NB4 (cell line): ENCODE measurements at regions not wholly inside any gene's neighbourhood (a gene's known extent, or its start where the extent isn't known, plus 50 kb on each side); places are given as distances from the start of the nearest gene placed in this dataset.

ENCODE experiments used
- DNase-seq: peaks from one replicate; pipeline ENCODE4 v3.0.0; 2010; ENCODE audit warnings: low read depth
- H3K4me3 ChIP-seq: one replicate; pipeline ENCODE4 v1.5.1; 2011; ENCODE audit warnings: mild to moderate bottlenecking, low read depth, low read length, moderate library complexity
- CTCF ChIP-seq: IDR thresholded peaks from one replicate; pipeline ENCODE4 v1.5.1; 2012; ENCODE audit warnings: low read depth, low read length
- MYC ChIP-seq: IDR thresholded peaks from 2 replicates; pipeline ENCODE4 v1.6.1; 2011; ENCODE audit warnings: low read depth, low read length
- POLR2A ChIP-seq: IDR thresholded peaks from 2 replicates; pipeline ENCODE4 v1.6.1; 2011; ENCODE audit warnings: mild to moderate bottlenecking; ENCODE audit not compliant: insufficient read length; ENCODE audit errors: extremely low read depth
- TF ChIP-seq, protein P1 (sequence below): IDR thresholded peaks from 2 replicates; pipeline ENCODE4 v1.6.1; 2011; ENCODE audit warnings: low read depth, low read length

DNA sequence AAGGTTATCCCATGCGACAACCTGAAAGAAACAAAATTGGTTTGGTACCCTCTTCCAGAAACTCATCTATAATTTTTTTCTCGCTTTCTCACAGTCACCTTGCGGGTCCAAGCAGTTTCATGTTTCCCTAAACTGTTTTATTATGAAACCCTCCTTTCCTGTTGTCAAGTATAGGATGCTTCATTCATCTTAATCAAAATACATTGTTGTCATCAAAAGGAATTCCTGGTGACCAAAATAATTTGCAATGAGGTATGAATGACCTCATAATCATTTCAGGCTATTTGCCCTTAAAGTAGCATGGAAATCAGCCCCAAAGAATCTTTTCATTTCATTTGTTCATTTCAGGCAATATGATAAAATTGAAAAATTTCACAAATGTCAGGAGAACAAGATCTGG lies 503.0 kb downstream of the SPATA31D1 start:
- H3K4me3 ChIP-seq = no peak overlapping the region
- DNase-seq = no peak
- TF ChIP-seq POLR2A (no peak), MYC (no peak), CTCF (no peak)
- TF ChIP-seq, protein P1, sequence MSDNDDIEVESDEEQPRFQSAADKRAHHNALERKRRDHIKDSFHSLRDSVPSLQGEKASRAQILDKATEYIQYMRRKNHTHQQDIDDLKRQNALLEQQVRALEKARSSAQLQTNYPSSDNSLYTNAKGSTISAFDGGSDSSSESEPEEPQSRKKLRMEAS = no peak

GRCh38 chr9:82492274-82492673 lies 503.7 kb downstream of the SPATA31D1 start:
- no peak for DNase-seq
- H3K4me3 ChIP-seq = no peak overlapping the region
- no peak for TF ChIP-seq POLR2A
- TF ChIP-seq, protein P1 = no peak
- TF ChIP-seq MYC = no peak
- TF ChIP-seq CTCF = no peak

DNA sequence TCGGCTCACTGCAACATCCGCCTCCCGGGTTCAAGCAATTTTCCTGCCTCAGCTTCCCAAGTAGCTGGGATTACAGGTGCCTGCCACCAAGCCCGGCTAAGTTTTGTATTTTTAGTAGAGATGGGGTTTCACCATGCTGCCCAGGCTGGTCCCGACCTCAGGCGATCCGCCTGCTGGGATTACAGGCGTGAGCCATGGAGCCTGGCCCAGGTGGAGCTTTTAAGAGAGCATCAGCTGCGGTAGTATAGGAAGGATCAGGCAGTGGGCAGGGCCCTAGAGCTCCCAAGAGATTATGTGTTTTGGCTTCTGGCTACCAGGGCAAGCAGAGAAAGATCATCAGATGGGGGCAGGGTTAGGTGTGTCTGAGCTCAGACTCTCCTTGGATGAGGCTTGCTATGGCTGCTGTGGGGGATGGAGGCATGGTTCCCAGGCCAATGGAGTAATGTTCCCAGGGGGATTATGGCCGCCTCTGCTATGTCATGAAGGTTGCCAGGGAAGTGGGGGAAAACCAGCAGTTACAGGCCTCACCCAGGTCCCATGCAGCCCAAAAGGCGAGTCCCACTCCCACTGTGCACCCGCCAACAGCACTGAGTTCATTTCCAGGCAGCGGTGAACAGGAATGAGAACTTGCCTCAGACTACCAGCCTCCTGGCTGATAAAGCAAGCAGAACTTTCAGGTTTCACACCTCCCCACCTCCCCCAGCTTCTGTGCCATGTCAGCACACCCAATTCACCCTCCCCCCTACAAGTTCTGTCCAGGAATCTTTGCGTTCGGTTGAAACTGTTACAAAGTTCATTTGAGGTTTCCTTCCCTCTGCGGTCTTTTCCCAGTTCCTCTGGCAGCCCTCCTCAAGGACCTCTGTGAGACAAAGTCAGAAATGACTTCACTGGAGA lies 507.6 kb downstream of the SPATA31D1 start:
- no peak overlapping the region for H3K4me3 ChIP-seq
- no peak for DNase-seq
- TF ChIP-seq POLR2A = no peak
- no peak for TF ChIP-seq MYC
- TF ChIP-seq, protein P1 = no peak
- TF ChIP-seq CTCF = no peak

- no peak for DNase-seq
- H3K4me3 ChIP-seq = no peak overlapping the region
- TF ChIP-seq, protein P1 = no peak
- TF ChIP-seq POLR2A (no peak), MYC (no peak), CTCF (no peak)
Observed at GRCh38 chr9:82498541-82499317, 510.2 kb downstream of the SPATA31D1 start.

- no peak for DNase-seq
- H3K4me3 ChIP-seq = no peak overlapping the region
- TF ChIP-seq POLR2A = no peak
Observed at GRCh38 chr9:82499337-82499736, 510.8 kb downstream of the SPATA31D1 start.

DNA sequence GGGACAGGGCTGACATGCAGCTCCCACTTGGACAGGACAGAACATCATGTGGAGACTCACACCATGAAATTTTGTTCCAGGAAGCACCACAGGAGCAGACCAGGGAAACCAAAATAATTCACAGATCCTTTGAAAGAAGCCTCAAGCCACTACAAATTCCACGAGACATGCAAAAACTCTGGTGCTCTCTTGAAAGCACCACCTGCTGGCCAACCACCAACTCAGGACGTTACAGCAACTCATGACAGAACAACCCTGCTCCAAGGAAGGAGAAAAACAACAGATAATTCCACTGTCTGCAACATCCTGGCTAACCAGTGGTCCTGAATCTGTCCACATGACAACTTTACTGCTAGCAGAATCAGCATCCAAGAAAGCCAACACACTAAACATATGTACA lies 516.0 kb downstream of the SPATA31D1 start:
- H3K4me3 ChIP-seq = no peak overlapping the region
- no peak for DNase-seq
- TF ChIP-seq CTCF (no peak), MYC (no peak), POLR2A (no peak)
- TF ChIP-seq, protein P1 = no peak
